HG03095 (cell line): ENCODE measurements at regions not wholly inside any gene's neighbourhood (a gene's known extent, or its start where the extent isn't known, plus 50 kb on each side); places are given as distances from the start of the nearest gene placed in this dataset.
"Not testable (repeated sequence)": the region's sequence is repeated elsewhere in the genome, so short reads cannot be mapped to it uniquely, and the experiment has no call there.

Experiments
- ATAC-seq: cut with Tn5 transposase; IDR thresholded peaks from one replicate; pipeline ENCODE4 v1.9.1; 2021; ENCODE audit warnings: moderate library complexity; ENCODE audit not compliant: unreplicated experiment

- ATAC-seq: no peak
Observed at GRCh38 chr7:34382166-34382893, 275.7 kb upstream of the NPSR1 start.

DNA sequence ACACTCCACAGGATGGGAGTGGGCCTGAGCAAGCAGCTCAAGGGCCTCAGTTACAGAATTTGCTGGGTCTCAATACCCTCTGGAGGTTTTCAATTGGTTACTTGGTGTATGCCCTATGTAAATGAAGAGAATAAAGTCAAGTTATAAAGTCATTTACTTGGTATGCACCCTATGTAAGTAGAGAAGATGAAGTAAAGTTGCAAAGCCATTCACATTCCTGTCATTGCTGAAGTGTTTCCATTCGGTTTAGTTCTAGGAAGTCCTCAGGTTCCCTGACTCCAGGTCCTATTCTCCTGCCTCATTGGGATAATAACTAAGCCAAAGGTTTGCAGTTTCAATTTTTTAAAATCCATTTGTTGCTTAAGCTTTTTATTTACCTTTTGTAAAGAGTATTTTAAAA lies 272.6 kb upstream of the NPSR1 start:
- ATAC-seq: no peak

- ATAC-seq: no peak
Observed at GRCh38 chr7:34389332-34390078, 268.5 kb upstream of the NPSR1 start.

DNA sequence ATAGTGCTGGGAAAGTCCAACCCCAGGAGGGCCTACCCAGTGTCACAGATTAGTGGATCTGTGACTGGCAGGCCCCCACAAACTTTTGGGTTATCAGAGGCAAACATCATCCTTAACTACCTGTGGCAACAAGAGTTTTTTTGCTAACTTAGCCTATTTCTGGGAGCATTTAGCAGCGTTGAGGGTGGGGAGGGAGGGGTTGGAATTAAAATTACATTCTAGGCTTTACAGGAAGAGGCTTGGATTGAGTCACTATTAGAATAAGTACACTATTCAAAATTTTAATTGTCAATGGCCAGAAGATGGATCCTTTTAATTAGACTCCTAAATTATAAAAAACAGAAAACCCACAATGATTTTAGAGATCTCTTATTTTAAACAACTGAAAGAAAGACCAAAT lies 267.9 kb upstream of the NPSR1 start:
- ATAC-seq: no peak

- no peak for ATAC-seq
Observed at GRCh38 chr7:34392972-34393371, 265.0 kb upstream of the NPSR1 start.

DNA sequence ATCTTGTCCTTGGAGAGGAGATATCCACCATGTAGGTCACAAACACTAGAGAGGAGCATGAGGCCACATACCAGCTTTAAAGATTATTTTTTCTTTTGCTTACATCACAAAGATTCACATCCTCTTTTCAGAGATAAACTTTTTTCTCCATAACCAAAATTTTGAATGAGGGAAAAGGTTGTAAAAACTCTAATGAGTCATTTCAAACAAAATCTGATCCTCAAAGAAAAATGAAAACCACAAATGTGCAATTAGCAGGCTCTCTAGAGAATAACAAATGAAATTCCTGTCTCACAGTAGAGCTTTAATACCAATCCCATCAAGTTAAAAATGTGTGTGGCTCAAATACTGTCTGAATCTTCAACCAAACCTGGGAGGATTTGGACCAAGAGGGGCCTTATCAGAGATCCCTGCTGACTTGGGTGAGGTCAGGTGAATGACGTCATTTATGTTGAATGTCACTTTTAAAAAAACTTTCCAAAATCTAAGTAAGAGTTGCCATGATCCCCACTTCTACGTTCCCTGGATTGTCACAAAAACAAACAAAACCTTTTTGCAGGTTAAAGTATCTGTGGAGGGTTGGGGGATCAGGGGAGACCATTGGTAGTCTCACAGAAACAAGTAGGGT lies 261.5 kb upstream of the NPSR1 start:
- ATAC-seq: no peak

DNA sequence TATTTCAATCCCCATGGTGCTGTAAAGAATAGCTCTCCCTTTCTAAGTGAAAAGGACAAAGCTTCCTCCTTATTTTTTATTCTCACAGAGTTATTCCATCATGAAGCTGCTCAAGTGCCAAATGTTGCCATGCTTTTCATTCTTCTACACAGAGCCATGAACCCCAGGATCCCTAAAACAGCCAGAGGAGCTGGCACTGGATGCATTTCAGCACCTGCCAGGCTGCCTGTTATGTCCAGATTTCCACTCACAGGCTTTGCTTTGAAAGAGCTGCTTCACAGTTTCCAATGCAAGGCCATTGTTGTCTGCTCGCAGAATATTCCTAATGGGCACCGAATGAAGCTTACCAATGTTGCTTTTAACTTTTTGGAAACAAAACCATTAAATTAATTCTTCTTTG lies 256.2 kb upstream of the NPSR1 start:
- ATAC-seq: no peak

- no peak for ATAC-seq
Observed at GRCh38 chr7:34406848-34407530, 251.0 kb upstream of the NPSR1 start.

DNA sequence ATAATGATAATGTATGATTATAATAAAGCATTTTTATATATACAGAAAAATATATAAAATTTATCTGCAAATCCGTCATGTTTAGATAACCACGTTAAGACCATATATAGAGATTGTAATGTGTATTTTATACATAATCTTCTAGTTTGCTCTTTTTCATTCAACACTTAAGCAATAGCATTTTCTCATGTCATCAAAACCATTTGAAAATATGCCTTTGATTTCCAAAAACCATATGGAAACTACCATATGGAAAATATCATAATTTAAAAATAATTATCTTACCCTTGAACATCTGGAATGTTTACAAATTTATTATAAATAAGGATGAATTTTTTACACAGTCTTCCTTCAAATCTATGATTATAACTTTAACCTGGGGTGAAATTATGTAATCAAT lies 250.4 kb upstream of the NPSR1 start:
- ATAC-seq: no peak

DNA sequence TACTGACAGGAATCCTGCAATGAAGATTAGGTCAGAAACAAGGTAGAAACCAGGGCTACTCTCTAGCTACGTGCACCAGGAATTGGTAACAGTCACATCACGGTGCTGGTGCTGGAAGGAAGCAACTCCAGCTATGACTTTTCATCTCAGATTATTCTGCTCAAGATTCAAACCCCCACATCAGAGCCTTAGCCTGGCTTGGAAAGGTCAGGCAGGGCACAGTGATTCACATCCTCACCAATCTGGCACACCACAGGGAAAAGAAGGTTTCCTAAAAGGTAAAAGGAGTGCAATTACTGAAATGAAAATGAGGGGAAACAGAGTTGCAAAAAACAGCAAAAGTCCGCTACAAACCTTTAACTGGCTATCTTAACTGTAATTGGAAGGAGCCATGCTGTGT lies 240.2 kb upstream of the NPSR1 start:
- no peak for ATAC-seq

DNA sequence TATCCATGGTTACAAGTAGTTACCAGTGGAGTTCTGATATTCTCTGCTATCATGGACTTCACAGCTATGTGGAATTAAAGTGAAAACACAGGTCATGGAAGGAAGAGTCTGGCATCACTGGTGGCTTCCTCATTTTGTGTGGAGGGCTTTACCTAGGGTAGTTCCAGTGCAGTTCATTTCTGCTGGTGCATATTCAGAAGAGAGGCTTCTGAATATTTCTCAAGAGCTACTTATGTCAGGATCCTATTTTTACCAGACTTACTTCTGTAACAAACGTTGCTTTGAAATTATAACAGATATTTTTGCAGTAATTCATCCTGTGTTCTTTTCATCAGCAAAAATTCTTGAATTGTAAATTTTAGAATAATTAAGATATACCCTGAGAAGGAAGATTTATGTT lies 236.5 kb upstream of the NPSR1 start:
- ATAC-seq: no peak

DNA sequence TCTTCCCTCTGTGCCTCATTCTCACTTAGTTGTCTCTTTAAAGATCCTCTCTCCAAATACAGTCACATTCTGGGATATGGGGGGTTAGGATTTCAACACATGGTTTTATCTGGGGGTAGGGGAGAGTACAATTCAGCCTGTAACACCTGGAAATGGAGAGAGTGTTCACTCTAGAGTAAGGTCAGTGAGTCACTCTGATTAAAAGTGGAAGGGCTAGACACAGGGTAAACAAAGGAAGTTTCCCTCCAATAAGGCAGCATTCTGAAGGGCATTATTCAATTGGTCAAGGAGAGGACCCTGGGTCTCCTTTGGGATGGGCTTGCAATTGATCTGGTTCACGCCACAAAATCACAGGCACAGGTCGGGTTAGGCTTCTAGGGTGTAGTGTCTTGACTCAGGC lies 232.8 kb upstream of the NPSR1 start:
- no peak for ATAC-seq

- ATAC-seq: no peak
Observed at GRCh38 chr7:34425631-34426384, 232.2 kb upstream of the NPSR1 start.

DNA sequence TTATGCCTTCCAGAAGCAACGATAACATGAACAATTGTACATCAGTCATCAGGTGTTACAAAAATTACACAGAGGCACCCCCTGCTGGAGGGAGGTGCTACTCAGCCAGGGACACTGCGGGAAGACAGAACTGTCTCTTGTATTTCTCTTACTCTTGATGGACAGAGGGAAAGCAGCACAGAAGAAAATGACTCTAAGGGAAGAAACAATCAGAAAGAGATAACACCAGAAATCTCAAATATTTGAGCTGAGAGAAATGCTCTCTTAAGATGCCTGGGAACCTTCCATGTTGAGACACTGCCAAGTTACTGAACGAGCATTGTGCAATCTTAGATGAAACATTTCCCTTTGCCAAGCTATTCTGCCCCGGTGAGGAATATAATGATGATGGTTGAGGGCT lies 227.6 kb upstream of the NPSR1 start:
- ATAC-seq: no peak

- no peak for ATAC-seq
Observed at GRCh38 chr7:34438436-34438835, 219.6 kb upstream of the NPSR1 start.

GRCh38 chr7:34445653-34446052 lies 212.4 kb upstream of the NPSR1 start:
- no peak for ATAC-seq

DNA sequence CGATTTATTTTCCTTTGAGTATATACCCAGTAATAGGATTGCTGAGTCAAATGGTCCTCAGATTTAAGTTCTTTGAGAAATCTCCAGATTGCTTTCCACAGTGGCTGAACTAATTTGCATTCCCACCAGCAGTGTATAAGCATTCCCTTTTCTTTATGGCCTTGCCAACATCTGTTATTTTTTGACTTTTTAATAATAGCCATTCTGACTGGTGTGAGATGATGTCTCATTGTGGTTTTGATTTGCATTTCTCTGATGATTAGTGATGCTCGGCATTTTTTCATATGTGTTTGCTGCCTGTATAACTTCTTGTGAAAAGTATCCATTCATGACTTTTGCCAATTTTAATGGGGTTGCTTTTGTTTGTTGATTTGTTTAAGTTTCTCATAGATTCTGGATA lies 209.5 kb upstream of the NPSR1 start:
- not testable (repeated sequence) for ATAC-seq

DNA sequence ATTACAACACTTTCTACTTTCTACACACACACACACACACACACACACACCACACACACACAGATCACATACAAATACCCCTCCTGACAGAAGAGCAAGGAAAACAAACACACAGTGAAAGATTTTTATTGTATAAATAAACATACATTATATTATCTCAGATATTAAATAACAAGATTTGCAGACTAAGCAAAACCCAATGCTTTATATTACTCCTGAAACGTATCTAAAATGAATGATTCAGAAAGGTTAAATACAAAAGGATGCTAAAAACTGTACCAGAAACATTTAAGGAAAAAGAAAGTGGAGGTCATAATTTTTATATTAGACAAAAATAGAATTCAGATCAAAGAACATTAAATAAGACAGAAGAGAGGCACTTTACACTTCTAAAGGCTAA lies 208.3 kb upstream of the NPSR1 start:
- no peak for ATAC-seq

DNA sequence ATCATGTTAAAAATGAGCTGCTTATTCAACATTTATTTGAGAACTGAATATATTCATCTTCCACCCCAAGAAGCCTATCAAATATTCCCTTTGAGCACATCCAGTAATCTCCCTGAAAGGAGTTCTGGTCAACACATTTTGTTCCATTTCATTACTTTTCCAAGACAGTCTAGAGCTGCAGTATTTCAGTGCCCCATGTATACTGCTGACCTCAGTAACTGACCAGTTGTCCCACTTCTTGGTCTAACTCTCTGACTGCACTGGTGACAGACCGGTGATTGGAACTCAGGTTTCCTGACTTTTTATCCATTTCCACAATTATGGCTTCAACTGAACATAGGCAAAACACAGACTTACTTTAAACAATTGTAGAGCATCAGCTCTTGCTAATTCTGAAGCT lies 206.8 kb upstream of the NPSR1 start:
- no peak for ATAC-seq

GRCh38 chr7:34451923-34452322 lies 206.1 kb upstream of the NPSR1 start:
- no peak for ATAC-seq

DNA sequence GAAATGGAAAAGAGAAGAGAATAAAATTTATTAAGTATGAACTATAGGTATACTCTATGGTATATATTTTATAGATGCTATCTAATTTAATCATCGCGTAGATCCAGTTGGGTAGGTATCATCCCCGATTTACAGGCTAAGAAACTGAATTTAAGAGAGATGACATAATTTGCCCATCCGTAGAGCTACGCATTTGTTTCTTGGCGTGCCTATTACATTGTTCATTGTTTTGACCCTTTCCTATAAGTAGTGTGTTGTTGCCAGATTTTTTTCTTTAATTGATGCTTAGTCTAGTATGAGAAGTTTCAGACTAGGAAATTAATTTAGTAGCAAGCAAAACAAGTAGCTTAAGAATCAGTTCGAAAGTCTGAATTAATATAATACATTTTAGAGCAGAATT lies 205.7 kb upstream of the NPSR1 start:
- no peak for ATAC-seq
